NCI-H82 treated with DMSO at 0.1 percent for 48 hours (cell line): ENCODE measurements at regions not wholly inside any gene's neighbourhood (a gene's known extent, or its start where the extent isn't known, plus 50 kb on each side); places are given as distances from the start of the nearest gene placed in this dataset.

Experiments used
- DNase-seq: peaks from one replicate; lab custom pipeline; 2025; ENCODE audit not compliant: unreplicated experiment; lab: John Stamatoyannopoulos, UW

DNA sequence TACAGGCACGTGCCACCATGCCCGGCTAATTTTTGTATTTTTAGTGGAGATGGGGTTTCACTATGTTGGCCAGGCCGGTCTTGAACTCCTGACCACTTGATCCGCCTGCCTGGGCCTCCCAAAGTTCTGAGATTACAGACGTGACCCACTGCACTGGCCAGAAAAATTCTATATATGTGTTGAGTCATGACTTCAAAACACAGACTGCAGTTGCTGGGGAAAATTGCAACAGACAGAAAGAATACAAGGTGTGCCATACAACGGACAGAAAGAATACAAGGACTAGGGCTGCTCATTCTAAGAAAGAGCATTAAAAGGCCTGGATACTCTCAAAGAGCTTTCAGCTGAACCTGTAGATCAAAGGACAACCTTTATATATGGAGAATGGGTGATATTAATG is 109.6 kb upstream of the ACSL4 start:
- DNase-seq, result no peak

DNA sequence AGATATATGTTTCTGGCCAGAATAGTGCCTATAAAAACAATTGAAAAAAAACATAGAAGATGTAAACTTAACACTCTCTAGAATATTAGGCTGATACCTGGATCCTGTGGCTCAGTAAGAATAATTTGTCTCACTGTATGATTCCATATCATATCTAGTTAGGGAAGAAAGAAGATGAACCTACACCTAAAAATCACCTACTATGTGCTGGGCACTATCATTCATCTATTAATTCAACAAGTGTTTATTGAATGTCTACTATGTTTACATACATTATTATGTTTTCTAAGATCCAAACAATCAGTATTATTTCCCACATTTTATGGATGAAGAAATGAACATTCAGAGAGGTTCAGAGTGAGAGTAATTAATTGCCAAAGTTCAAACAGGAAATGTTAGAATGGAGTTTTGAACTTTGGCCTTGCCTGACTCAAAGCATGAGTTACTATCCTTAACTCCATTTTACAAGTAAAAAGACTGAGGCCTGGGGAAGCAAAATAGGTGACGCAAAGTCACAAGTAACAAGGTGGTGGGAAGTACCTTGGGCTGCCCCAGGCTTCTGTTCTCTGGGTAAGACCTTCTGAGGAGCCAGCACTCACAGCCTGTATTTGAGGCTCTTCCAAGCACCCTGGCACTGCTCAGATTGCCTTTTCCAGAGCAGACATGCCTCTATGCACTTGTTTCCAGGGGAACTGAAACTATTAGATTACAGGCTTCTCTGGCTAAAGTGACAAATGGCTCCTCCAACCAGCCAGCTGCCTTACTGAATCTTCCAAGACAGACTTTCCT is 111.1 kb upstream of the ACSL4 start:
- DNase-seq, result no peak

DNA sequence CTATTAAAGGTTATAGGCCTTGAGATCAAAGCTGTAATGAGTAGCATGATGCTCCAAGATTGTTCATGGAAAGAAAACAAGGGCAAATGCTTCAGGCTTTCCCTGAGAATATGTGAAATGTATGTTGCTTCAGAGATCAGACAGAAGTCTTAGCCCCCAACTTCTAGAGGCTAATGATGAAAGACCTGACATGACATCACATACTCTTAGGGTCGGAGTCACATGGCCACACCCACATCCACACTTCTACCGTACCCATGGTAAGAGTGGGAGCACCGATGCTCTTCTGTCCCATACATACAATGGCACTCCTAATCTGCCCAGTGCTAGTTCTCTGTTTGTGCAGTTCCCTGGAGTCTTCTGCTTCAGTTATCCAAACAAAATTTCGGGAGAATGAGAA is 111.9 kb upstream of the ACSL4 start:
- no peak for DNase-seq

DNA sequence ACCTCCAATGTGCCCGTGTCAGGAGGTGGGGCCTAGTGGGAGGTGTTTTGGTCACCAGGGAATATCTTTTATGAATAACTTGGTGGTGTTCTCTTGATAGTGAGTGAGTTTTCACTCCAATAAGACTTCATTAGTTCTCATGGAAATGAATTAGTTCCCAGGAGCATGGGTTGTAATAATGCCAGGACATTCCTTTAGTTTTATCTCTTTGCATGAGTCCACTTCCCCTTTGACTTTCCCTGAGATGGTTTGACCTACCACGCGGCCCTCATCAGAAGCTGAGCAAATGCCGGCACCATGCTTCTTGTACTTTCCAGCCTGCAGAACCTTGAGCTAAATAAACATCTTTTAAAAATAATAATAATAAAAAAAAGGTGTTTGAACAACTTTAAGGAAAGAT is 112.9 kb upstream of the ACSL4 start:
- no peak for DNase-seq

DNA sequence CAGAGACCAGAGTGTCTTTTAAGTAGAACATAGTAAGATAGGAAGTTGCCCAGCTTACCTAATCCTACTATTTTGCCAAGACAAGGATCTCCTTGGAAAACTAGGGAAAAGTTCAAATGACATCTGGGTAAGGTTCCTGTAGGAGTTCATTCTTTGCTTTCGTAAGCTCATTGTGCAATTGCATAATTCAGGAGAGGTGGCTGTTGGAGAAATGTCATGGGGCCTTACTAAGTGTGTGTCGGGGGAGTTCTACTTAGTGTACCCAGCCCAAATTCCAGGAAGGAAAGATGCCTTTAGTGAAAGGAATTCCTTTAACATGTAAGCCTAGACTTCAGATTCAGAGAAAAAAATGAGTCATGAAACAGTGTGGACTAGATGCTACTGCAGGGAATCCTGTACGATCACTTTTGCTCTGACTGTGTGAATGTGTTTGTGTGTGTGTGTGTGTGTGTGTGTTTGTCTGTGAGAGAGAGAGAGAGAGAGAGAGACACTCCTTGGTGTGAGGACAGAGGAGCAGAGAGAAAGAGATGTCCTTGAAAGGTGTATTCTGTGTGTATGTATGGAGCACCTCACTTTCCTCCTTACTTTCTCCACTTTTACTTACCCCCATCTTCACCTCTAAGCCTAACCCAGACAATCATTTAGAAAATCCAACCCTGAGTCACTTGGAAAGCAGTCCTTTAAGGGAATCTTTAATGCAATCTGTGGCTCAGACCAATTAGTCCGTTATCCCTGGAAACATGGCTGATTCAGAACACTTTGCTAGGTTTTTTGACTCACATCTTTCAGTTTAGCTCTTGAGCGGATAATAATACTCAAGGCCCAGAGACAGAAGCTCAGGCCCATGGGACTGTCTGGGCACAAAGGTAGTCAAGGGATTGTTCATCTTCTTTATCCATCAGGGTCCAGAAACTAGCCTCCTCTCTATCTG is 114.5 kb upstream of the ACSL4 start:
- peak; percentile 26 for DNase-seq

DNA sequence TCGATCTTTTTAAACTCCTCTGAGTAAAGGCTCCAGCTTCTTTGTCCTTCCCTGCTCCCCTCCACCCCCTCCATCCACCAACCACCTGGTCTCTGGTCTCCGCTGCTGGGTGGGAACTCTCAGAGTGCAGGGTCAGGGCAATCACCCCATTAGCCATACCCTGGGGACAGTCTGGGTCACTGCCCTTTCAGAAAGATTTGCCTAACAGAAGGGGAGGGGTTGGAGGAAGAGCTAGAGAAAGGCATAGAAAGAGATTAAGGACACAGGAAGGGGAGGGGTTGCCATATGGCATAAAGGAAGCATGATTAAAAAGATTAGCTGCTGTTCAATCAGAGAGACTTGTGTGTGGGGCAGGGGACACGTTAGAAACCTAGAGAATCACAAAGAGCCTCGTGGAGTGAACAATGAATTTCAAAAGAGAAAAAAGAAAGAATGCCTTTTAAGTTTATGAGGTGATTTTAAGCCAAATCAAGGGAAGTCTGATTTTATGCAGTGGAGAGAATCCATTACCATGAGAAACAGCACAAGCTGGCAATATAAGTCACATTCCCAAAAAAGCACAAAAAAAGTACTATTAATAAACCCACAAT is 115.5 kb upstream of the ACSL4 start:
- peak; percentile 99 for DNase-seq

DNA sequence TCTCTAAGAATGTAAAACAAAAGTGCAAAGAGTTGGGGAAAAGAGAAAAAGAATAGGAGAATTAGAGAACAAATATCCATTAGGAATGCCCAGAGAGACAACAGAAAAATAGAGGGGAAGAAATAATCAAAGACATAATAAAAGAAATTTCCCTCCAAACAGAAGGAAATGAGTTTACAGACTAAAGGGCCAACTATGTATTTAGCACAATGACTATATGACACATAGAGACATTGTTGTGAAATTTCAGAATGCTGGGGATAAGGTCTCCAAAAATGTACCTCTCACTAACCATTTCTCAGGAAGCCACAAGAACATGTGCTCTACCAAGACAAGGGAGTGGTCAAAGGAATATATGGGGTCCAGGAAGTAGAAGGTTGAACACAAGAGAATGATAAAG is 121.0 kb upstream of the ACSL4 start:
- no peak for DNase-seq

DNA sequence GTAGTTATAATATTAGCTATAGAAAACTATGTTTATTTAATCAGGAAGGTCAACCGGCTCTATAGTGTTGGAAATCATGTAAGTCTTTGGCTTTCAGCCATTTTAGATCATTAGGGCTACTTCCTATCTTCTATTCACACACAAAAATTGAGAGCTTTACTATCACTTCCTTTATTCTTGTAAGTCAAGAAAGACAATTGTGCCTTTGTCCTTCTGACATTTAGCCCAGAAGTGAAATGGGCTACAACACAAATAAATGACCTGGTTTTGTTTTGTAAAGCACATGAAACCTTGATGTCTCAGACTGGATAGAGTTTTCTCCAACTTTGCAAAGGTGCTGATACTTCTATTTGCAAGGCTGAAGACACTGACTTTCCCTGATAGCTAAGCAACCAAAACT is 122.4 kb upstream of the ACSL4 start:
- DNase-seq, result no peak

DNA sequence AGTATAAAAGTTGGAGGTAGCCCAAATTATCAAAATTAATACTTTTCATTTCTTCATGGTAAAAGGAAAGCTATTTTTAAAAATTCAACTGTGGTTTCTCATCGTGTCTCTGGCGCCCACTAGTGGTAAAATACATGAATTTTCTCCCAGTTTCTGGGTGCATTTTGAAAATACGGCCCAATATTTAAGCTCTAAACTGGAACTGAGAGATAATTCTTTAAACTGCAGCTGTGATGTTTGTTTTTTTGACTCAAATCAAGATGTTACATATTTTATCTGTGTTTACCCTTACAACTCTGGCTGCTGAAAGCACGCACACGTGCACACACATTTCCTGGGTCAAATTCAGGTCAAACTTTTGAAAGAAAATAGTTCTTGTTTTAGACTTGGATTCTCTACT is 123.9 kb upstream of the ACSL4 start:
- DNase-seq, result no peak

DNA sequence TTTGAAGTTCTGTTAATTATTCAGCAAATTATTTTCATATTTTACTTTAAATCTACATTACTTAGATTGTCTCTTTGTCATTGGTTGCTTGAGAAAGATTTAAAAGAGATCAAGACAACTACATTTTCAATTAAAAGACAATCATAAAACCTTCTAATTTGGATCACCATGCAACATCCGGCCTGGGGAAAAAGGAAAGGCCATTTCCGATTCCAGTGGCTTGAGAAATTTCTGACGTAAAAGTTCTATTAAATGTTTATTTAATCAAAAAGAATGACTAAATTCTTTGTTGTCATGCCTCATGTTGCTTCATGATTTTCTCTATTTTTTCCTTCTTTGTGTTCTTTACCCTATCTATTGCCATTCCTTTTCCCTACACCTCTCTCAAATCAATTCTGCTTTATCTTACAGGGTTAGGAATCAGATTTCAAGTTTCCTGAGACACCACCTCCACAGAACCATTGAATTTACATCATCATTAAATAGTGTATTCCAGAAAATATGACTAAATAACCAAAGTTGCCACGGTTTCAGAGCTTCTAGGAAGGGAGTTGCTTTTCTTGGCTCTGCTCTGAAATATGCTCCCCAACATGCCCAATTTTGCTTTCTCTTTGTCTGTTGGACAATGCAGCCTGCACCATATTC is 124.6 kb upstream of the ACSL4 start:
- DNase-seq, result no peak

DNA sequence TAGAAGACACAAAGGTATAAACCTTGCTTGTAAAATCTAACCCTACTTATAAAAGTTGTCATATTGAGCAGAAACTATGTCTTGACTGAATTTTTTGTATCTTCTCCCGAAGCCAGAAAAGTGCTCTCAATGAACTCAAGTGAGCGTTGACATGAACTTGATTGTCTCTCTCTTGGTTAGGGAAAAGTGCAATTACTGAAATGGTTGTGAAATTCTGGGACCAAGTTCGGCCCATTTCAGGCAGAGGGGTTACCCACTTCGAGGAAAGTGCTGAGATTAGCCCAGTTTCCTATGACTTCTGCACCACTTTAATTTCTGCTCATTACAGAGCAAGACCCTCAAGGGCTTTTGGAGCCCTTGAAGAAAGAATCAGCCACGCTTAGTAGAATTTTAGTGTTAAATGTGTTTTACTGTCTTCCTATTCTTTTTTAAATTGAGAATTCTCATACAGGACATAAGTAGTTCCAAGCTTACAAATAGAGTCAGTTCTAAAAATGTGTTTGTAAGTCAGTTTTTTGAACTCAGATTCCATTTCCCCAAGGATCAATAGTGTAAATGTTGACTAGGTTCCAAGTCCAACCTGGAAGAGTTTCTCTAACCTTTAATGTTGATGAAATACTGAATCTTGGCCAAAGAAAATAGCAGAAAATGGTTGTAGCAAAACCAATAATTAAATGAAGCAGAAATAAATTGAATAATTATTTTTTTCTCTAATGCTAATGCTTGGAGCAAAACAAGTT is 125.7 kb upstream of the ACSL4 start:
- no peak for DNase-seq

DNA sequence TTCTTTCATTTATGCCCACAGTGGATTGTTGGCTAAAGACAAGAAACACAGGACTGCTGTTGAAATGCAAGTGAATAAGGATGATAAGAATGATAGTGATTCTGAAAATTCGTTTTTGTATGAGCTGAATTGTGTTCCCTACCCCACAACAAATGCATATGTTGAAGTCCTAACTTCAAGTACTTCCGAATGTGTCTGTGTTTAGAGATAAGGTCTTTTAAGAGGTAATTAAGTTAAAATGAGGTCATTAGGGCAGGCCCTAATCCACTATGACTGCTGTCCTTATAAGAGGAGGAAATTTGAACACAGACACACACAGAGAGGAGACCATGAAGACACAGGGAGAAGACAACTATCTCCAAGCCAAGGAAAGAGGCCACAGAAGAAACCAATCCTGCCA is 126.6 kb upstream of the ACSL4 start:
- DNase-seq, result peak; percentile 11

DNA sequence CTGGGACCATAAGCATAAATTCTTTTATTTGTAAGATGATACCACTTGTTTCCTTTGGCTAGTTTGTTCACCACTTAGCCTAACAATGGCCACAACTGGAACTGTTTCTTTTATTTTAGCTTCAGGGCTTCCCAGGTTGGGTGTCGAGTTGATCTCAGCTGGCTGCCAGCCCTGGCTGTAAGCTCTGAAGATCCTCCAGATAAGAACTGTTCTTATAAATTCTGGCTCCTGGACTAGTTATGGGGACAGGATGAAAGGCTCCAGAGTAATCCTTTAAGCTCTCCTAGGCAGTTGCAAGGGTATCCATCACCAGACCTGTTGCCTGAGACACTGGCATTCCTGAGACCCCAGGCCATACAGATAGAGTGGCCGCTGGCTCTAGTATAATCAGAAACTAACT is 129.4 kb upstream of the ACSL4 start:
- DNase-seq, result peak; percentile 40

DNA sequence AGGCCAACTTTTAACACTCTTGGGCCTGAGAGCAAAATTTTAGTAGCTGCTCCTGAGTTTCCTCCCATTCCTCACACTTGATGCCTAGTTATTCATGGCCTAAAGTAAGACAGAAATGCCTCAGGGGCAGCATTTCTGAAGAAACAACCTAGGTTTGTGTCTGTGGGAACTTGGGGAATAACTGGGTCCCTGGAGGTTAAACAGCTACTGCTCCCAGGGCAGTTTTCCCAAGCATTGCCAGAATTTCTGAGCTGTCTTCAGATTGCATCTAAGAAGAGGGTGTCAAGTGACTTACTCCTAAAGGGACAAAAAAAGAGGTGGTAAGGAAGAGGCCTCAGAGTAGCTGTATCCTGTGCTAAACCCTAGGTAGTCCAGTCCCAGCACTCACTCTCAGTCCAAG is 130.8 kb upstream of the ACSL4 start:
- no peak for DNase-seq

DNA sequence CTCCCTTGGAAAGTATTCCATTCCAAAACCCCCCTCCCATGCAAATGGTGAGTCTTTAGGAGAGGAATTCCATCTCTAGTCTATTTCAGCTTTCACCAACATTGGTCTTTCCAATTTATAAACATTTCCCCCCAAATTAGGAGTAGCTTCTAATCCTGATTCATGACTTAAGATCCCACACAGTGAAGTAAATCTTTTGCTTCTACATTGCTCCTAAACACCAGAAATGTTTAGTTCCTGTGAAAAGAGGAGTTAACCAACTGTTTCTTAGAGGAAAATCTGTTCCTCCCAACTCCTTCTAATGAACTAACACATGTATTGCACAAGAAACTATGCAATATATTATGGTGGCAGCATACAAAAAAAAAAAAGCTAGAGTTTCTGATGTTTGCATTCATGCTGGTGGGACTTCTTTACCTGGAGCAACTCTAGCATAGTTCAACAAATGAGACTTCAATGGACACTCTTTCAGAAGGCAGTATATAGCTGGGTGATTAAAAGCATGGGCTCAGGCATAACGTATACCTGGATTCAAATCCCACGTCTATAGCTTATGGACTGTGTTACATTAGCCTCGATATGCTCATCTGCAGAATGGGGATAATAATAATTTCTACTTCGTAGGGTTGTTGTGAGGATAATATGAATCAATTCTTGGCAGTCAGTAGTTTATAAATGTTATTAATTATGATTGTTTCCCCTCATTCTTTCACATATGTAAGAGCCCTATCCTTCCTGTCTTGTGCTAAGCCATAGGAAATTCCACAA is 131.6 kb upstream of the TMEM164 start:
- no peak for DNase-seq

DNA sequence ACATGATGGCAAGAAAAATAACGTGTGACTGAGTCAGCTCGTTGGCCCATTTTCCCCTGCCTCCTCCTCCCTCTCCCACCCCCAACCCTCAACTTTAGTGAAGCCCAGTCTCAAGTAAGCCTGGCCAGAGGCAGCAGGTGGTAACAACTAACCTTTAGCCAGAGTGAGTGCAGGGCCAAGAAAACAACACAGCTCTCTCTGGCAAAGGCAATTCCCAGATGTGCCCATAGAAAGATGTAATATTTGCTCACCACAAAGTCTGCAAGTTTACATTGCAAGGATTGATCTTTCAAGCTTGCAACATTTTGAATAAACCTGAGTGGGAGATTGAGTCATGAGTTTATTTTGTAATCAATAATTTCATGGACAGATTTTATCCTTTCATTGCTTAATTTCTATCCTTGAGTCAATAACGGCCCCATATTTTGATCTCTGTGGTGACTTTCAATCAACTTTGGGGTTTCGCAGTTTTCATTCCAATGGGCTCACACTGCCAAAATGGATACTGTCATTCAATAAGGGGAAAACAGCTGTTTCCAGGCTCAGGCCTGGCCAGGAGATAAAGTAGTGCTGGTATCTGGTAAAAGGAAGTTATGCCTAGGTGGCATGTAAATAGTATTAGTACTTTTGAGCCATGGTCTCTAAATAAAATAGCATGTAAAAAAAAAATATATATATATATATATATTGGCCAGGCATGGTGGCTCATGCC is 130.7 kb upstream of the TMEM164 start:
- no peak for DNase-seq

DNA sequence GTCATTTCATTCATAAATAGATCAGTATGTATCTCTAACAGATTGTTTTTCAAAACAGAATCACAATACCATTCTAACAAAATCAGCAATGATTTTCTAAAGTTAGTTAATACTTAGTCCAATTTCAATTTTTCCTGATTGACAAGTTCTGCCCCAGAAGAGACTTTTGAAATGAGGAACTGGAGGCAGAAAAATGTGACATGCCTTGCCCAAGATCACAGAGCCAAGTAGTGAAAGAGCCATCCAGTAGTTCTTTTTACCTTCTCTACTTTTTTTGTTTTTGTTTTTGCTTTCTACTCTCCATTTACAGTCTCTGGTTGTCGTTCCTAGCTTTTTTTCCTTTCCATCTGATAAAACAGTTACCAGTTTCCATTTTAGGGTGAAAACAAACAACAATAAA is 129.3 kb upstream of the TMEM164 start:
- no peak for DNase-seq

DNA sequence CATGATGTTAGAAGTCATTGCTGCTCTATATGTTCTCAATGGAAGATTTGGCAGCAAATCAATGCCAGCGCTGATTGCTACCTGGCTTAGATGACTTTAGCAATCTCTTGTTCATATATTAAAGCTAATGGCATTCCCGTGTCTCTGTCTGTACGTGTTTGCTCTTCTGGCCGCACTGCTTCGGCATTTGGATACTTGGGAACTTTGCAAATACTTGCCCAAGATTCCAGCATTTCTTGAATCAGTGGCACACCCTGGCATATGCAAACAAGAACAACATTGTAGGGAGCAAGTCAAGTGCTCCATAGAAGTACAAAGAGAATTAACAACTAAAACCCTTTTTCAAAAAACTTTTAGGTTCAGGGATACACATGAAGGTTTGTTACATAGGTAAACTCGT is 128.9 kb upstream of the TMEM164 start:
- DNase-seq, result no peak

DNA sequence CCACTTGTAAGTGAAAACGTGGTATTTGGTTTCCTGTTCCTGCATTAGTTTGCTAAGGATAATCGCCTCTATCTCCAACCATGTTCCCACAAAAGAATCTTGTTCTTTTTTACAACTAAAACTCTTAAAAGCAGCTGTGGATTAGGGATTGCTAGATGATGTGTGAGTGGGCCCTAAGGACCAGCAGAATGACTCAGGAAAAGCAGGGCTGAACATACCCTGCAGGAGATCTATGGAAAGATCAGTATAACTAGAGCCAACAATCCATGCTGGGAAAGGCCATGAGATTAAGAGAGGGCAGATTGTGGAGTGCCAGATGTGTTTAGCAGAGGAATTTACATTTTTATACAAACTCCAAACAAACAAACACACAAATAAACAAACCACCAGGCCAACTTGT is 128.4 kb upstream of the TMEM164 start:
- DNase-seq, result no peak
